Dendritic cell treated with granulocyte-macrophage colony-stimulating factor and Interleukin-4, amounts not matched to agents 40 ng/mL and 50 ng/mL, for 4 days (primary cell): ENCODE measurements at regions not wholly inside any gene's neighbourhood (a gene's known extent, or its start where the extent isn't known, plus 50 kb on each side); places are given as distances from the start of the nearest gene placed in this dataset.

Source experiments
- H3K27ac Mint-ChIP-seq: one replicate; pipeline ENCODE4 v1.8.0; 2022; ENCODE audit warnings: mild to moderate bottlenecking, mixed read lengths
- H3K27me3 Mint-ChIP-seq: one replicate; pipeline ENCODE4 v1.8.0; 2022; ENCODE audit warnings: mild to moderate bottlenecking, mixed read lengths
- H3K36me3 Mint-ChIP-seq: one replicate; pipeline ENCODE4 v1.8.0; 2022; ENCODE audit warnings: low read depth, mixed read lengths
- H3K4me1 Mint-ChIP-seq: one replicate; pipeline ENCODE4 v1.8.0; 2022; ENCODE audit warnings: low read depth, mixed read lengths
- H3K4me3 Mint-ChIP-seq: one replicate; pipeline ENCODE4 v1.8.0; 2022; ENCODE audit warnings: mild to moderate bottlenecking, moderate library complexity, mixed read lengths
- H3K9me3 Mint-ChIP-seq: one replicate; pipeline ENCODE4 v1.8.0; 2022; ENCODE audit warnings: mixed read lengths
- intact Hi-C: fragments of 100-400 bp; cut with micrococcal nuclease; formaldehyde crosslinking; loops from one replicate; pipeline ENCODE4 v1.15.0; 2022

DNA sequence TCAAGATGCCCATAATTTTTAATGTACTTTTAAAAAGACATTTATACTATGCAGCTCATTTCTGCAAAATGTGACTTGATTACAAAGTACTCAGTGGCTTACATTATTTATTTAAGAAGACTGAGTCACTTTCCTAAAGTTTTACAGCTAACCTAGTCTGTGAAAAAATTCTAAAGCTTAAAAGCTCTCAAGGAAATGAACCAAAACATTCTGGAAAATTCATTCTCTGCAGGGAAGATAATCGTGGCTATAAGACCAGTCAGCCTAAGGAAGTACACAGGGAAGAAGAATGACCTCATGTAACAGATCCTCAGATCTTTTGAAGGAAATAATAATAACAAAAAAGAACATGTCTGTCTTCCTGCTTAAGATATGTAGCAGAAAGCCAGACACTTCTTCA lies 232.1 kb upstream of the STK17B start:
- Mint-ChIP-seq H3K4me1 (peaks cover 12% of the 10 kb centered on the region), H3K9me3 (no peaks in the 10 kb centered on the region), H3K27ac (no peak overlapping the region), H3K4me3 (no peak overlapping the region), H3K27me3 (no peaks in the 10 kb centered on the region), H3K36me3 (no peaks in the 10 kb centered on the region)
- intact Hi-C loops: no loop called here

DNA sequence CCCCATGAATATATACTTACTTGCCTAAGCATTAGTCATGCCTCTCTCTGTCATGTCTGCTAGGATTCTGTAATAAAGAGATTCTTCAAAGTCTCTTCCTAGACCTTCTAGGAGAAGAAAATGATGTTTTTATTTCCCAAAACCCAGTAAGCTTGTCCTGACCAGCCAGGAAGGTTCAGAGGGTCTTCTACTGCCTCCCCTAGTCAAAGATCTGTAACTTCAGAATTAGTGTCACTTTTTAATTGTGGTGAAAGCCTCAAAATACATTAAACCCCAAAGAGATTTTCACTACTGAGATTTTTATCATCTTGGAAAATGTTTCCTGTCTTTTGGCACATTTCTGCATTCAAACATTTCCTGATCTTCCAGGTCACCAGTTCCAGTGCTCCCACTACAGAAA lies 232.9 kb upstream of the STK17B start:
- no peaks in the 10 kb centered on the region for H3K27me3 Mint-ChIP-seq
- intact Hi-C loops: no loop called here
- H3K9me3 Mint-ChIP-seq: no peaks in the 10 kb centered on the region
- no peaks in the 10 kb centered on the region for H3K36me3 Mint-ChIP-seq
- no peak overlapping the region for H3K4me3 Mint-ChIP-seq
- peaks cover 9% of the 10 kb centered on the region for H3K4me1 Mint-ChIP-seq
- no peak overlapping the region for H3K27ac Mint-ChIP-seq

DNA sequence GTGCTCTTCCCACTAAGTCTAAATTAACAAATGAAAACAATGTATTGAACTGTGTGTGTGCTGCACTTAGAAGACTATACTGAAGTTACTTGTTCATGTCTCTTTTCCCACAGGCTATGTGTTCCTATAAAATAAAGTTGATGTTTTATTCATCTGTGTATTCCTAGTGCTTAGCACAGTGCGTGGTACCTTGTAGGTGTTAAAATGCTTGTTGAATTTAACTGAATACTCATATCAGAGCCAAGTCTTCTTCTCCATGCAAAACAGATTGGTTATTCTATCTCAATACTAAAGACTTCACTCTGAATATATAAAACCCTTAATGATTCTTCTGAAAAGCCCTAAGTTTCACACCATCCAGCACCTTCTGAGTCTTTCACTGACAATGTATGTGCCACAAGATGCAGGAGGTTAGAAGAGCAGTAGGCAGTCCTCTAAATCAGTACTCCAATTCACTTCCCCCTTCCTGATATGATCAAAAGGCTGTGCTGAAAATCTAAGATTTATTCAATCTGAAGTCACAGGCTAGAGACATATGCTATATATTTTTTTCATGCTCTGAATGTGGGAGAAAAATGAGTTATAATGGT lies 231.7 kb upstream of the CCDC150 start:
- intact Hi-C loops: no loop called here
- Mint-ChIP-seq H3K4me1 (no peaks in the 10 kb centered on the region), H3K27me3 (no peaks in the 10 kb centered on the region), H3K27ac (no peak overlapping the region), H3K9me3 (no peaks in the 10 kb centered on the region), H3K36me3 (no peaks in the 10 kb centered on the region), H3K4me3 (no peak overlapping the region)

DNA sequence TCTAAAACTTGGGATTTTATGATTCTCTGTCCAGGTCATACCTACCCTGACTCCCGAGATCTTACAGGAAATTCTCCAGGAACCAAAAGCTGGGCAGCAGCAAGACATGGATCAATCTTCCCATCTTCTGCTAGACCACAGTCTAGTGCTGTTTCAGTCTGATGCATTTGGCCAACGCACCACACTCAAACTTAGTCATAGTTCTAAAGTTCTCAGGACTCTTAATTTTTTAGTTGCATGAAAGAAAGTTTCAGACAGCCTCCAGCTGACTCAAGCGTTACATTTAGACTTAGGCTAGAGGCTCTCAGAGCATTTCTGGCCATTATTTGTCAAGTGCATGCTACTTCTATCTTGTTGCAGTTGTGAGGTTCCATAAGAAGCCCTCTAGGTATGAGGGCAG lies 230.1 kb upstream of the CCDC150 start:
- intact Hi-C loops: no loop called here
- Mint-ChIP-seq H3K9me3 (no peaks in the 10 kb centered on the region), H3K4me1 (no peaks in the 10 kb centered on the region), H3K36me3 (no peaks in the 10 kb centered on the region), H3K4me3 (no peak overlapping the region), H3K27ac (no peak overlapping the region), H3K27me3 (peaks cover 2% of the 10 kb centered on the region)

DNA sequence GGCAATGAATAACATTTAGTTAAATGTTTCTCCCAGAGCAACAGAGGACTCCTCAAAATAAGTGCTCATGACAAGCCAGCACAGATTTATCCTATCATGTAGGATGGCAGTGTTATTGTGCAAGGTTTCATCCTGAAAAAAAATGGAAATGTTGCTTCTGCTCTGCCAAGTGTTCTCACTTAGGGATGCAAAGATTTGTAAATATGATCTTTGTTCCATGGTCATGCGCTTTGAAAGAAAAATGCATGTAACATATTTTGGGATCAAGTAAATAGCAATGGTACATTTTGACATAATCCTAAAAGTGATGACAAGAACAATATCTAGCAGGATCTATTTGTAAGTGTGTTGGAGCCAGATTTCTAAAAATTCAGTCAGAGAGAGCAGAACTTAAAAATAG lies 229.5 kb upstream of the CCDC150 start:
- Mint-ChIP-seq H3K4me3 (no peak overlapping the region), H3K27me3 (peaks cover 2% of the 10 kb centered on the region), H3K4me1 (no peaks in the 10 kb centered on the region), H3K27ac (no peak overlapping the region), H3K36me3 (no peaks in the 10 kb centered on the region), H3K9me3 (no peaks in the 10 kb centered on the region)
- intact Hi-C loops: no loop called here

DNA sequence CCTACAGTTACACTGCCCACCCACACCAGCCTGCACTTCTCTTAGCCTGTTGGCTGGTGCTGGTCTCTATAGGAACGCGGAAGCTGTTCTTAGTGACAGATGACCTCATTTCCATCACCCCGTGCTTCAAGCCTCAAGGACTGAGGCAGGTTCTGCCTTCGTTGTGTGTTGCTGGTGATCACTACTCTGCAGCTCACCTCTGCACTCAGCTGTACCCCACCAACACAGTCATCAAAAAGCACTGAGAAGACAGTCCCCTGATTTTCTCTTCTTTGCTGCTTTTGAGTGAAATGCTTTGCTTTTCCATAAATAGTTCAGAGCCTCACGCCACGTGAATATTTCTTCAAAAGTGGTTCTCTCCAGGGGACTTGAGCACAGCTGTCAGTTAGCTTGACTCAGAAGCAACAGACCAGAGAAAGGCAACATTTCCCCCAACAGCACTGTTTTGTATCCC lies 225.7 kb upstream of the CCDC150 start:
- Mint-ChIP-seq H3K27me3 (peaks cover 2% of the 10 kb centered on the region), H3K9me3 (no peaks in the 10 kb centered on the region), H3K27ac (no peak overlapping the region), H3K4me1 (no peaks in the 10 kb centered on the region), H3K4me3 (no peak overlapping the region), H3K36me3 (no peaks in the 10 kb centered on the region)
- intact Hi-C loops: no loop called here

DNA sequence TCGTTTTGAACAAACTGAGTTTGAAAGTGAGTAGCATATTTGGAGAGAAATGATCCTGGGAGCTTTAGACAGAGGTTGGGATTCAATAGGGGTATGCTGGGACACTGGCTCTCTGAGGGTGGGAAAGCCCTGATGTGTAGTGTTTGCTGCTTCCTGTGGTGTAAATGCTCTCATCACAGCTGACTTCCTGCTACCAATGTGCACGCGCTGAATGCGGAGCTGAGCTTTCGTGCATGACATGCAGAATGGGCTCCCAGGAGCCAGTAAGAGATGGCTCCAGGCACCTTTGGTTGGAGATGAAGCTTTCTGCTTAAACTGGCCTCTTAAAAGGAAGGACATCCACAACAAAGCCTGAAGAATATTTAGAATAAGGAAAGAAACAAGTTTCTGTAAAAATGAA lies 224.1 kb upstream of the CCDC150 start:
- H3K4me1 Mint-ChIP-seq: no peaks in the 10 kb centered on the region
- H3K9me3 Mint-ChIP-seq: no peaks in the 10 kb centered on the region
- peaks cover 2% of the 10 kb centered on the region for H3K27me3 Mint-ChIP-seq
- no peak overlapping the region for H3K4me3 Mint-ChIP-seq
- no peaks in the 10 kb centered on the region for H3K36me3 Mint-ChIP-seq
- H3K27ac Mint-ChIP-seq: no peak overlapping the region
- intact Hi-C loops: no loop called here

DNA sequence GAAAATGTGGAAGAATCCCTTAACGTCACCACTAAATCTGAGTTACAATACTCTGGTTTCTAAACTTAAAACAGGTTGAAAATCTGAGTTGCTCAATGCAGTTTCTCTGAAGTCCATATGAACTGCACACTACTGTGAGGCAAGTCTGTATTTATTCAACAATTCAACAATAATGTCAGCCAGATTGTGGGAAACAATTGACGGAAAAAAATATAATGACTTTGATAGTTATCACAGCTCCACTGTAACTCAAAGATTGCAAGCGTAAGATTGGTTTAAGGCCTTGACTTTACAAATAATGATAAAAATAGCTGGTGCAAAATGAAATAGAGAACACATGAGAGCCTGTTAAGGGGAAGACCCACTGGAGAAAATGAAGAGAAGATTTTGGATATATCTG lies 219.4 kb upstream of the CCDC150 start:
- no peaks in the 10 kb centered on the region for H3K36me3 Mint-ChIP-seq
- H3K4me1 Mint-ChIP-seq: no peaks in the 10 kb centered on the region
- no peak overlapping the region for H3K4me3 Mint-ChIP-seq
- intact Hi-C loops: no loop called here
- H3K9me3 Mint-ChIP-seq: no peaks in the 10 kb centered on the region
- no peak overlapping the region for H3K27ac Mint-ChIP-seq
- H3K27me3 Mint-ChIP-seq: no peaks in the 10 kb centered on the region

DNA sequence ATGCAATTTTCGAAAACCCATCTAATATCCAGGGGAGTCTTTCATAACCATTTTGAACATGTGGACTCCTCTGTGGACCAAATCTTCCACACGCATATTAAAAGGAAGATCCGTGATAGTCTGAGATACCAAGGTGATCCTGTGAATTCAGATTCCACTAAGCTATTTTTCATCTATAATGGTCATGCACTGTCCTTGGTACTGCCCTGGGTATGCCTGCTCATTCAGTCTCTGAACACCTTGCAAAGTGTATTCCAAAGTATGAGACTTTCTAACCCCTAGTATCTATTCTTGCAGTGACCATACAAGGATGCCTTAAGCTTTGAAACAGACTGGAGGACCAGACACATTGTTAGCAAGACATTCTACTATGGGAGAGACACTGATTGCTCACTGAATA lies 217.6 kb upstream of the CCDC150 start:
- H3K36me3 Mint-ChIP-seq: no peaks in the 10 kb centered on the region
- H3K27me3 Mint-ChIP-seq: no peaks in the 10 kb centered on the region
- H3K9me3 Mint-ChIP-seq: no peaks in the 10 kb centered on the region
- no peaks in the 10 kb centered on the region for H3K4me1 Mint-ChIP-seq
- intact Hi-C loops: no loop called here
- H3K27ac Mint-ChIP-seq: no peak overlapping the region
- H3K4me3 Mint-ChIP-seq: no peak overlapping the region

DNA sequence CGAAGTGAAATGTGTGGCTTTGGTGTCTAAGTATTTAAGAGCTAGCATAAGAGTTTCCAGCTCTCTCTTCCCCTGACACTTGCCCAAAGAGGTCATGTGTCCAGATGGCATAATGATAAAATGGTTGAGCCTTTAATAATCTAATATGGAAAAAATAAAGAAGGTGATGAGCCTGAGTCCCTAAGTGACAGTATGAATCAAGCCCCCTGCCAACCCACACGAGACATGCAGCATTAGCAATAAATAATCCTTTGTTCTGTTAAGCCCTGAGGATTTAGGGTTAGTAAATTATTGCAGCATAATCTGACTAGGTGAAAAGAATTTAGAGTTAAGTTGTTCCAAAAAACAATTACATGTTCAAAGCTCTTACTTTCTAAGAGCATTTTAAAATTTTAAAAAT lies 217.2 kb upstream of the CCDC150 start:
- no peaks in the 10 kb centered on the region for H3K4me1 Mint-ChIP-seq
- H3K36me3 Mint-ChIP-seq: no peaks in the 10 kb centered on the region
- H3K9me3 Mint-ChIP-seq: no peaks in the 10 kb centered on the region
- intact Hi-C loops: no loop called here
- H3K27me3 Mint-ChIP-seq: no peaks in the 10 kb centered on the region
- no peak overlapping the region for H3K4me3 Mint-ChIP-seq
- H3K27ac Mint-ChIP-seq: no peak overlapping the region

DNA sequence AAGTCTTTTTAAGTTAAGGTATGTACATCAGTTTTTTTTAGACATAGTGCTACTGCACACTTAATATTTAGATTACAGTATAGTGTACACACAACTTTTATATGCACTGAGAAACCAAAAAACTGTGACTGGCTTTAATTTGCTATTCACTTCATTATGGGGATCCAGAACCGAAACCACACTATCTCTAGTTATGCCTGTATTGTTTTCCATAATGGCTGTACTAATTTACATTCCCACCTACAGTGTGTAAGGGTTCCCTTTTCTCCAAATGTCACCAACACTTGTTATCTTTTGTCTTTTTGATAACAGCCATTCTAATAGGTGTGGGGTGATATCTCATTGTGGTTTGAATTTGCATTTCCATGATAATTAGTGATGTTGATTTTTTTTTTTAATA lies 213.4 kb upstream of the CCDC150 start:
- no peaks in the 10 kb centered on the region for H3K36me3 Mint-ChIP-seq
- no peak overlapping the region for H3K4me3 Mint-ChIP-seq
- peaks cover 22% of the 10 kb centered on the region for H3K4me1 Mint-ChIP-seq
- H3K27me3 Mint-ChIP-seq: no peaks in the 10 kb centered on the region
- intact Hi-C loops: no loop called here
- H3K9me3 Mint-ChIP-seq: no peaks in the 10 kb centered on the region
- no peak overlapping the region for H3K27ac Mint-ChIP-seq

DNA sequence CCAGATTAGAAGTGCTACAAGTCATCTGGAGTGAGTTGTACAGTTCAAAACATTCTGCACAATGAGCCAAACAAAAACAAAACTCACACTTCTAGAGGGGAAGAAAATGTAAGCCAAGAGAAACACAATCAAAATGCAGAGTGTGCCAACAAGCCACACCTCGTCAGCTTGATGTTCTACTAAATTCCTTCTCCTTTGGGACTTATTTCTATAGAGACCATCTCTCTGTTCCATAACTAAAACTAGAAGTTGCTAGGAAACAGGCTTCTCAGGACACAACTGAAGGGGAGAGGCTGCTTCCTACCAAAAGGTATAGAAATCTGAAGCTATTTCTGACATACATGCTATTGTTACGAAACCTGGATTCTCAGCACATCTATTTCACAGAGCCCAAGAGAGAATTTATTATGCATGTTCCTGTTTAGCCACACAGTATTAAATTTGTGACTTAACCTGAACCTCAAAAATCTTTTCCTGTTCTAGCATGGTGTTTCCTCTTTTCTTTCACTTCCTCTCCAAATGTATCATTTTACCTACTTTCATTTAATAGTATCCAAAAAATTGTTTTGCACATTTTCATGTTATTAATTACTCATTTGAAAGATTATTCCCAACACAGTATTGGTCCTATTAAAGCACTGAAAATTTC lies 211.4 kb upstream of the CCDC150 start:
- Mint-ChIP-seq H3K9me3 (no peaks in the 10 kb centered on the region), H3K4me3 (no peak overlapping the region), H3K4me1 (peaks cover 22% of the 10 kb centered on the region), H3K36me3 (no peaks in the 10 kb centered on the region), H3K27me3 (peaks cover 2% of the 10 kb centered on the region), H3K27ac (no peak overlapping the region)
- intact Hi-C loops: no loop called here

DNA sequence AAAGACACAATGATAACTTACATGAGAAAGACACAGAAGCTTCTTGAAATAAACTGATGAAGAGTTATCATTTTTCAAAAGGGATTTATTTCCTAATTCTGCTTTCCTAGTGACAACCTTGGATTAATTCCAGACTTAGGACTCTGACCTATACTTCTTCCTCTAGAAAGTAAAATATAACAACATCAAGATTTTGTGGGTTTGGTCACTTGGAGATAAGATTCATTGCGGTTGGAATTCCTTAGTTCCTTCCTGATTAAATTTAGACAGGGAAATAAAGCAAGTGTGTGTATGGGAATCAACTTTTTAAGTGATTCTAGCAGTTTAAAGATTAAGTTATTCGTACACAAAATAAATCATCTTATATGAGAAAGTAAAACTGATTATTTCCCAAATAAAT lies 208.4 kb upstream of the CCDC150 start:
- H3K36me3 Mint-ChIP-seq: no peaks in the 10 kb centered on the region
- intact Hi-C loops: no loop called here
- no peaks in the 10 kb centered on the region for H3K9me3 Mint-ChIP-seq
- H3K27me3 Mint-ChIP-seq: peaks cover 2% of the 10 kb centered on the region
- H3K4me3 Mint-ChIP-seq: no peak overlapping the region
- no peak overlapping the region for H3K27ac Mint-ChIP-seq
- H3K4me1 Mint-ChIP-seq: peaks cover 22% of the 10 kb centered on the region

DNA sequence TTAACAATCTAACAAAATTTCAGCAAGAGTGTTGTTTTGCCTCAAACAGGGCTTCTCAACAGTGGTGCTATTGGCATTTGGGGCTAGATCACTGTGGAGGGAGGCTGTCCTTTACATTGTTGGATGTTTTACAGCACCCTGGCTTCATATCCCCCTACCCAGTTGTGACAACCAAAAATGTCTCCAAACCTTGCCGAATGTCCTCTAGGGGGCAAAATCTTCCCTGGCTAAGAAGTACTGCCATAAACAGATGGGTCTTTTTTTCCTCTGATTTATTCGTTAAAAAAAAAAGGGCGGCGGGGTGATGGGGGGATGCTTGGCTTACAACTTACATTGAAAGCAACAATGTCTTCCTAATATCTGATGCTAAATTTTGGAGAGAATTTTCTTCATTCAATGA lies 207.6 kb upstream of the CCDC150 start:
- Mint-ChIP-seq H3K4me1 (peaks cover 22% of the 10 kb centered on the region), H3K4me3 (no peak overlapping the region), H3K27ac (no peak overlapping the region), H3K9me3 (no peaks in the 10 kb centered on the region), H3K27me3 (peaks cover 2% of the 10 kb centered on the region), H3K36me3 (no peaks in the 10 kb centered on the region)
- intact Hi-C loops: no loop called here

DNA sequence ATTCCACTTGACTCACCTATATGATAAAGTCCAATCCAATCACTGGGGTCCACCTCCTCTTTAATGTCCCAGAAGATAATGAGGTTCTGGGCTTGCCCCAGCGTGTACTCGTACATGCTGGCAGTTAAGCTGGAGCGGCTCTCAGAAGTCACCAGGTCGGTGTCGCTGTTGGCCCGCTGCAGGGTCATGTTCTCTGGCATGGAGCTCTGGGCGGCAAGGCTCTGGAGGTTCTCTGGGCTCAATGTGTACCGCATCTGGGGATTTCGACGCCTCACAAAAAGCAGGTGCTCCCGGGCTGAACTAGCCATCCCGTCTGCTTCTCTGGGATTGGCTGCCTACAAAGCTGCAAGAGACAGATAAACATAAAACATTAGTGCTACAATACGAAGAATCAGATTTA lies 206.4 kb upstream of the CCDC150 start:
- intact Hi-C loops: no loop called here
- Mint-ChIP-seq H3K4me1 (peaks cover 18% of the 10 kb centered on the region), H3K36me3 (no peaks in the 10 kb centered on the region), H3K4me3 (no peak overlapping the region), H3K27me3 (peaks cover 6% of the 10 kb centered on the region), H3K27ac (no peak overlapping the region), H3K9me3 (no peaks in the 10 kb centered on the region)
